A673 (cell line): ENCODE measurements at regions not wholly inside any gene's neighbourhood (a gene's known extent, or its start where the extent isn't known, plus 50 kb on each side); places are given as distances from the start of the nearest gene placed in this dataset.

Experiments
- EZH2 ChIP-seq: fragments of 200-600 bp; sonication (generic); IDR thresholded peaks from 2 replicates; pipeline ENCODE4 v1.6.1; 2017; ENCODE audit warnings: borderline replicate concordance, low read depth, mild to moderate bottlenecking, mixed read lengths, antibody characterized with exemption, low read length; ENCODE audit not compliant: poor library complexity, severe bottlenecking
- TF ChIP-seq, protein P1 (sequence below): fragments of 300-800, 200-600 bp; sonication (generic); conservative IDR thresholded peaks from 2 replicates; pipeline ENCODE4 v1.5.1; 2017; ENCODE audit warnings: low read depth, mild to moderate bottlenecking, antibody characterized with exemption, low read length, moderate library complexity, mixed read lengths

DNA sequence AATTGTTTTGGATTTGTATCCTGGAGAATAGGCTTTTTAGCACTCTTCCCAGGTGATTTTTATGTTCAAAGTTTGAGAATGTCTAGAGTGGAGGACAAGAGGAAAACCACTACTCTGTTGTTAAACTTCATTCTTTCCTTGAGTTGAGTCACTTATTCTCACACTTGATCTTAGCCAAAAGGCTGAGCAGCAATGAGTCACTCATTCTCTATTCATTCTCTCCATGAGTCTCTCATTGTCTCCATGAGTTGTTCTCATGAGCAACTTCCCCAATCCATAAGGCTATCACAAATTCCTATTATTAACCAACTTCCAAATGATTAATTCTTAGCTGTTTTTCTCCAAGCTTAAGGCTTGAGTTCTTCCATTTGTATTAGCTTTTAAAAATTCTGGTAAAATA lies 1393.3 kb downstream of the CDH8 start:
- TF ChIP-seq, protein P1, sequence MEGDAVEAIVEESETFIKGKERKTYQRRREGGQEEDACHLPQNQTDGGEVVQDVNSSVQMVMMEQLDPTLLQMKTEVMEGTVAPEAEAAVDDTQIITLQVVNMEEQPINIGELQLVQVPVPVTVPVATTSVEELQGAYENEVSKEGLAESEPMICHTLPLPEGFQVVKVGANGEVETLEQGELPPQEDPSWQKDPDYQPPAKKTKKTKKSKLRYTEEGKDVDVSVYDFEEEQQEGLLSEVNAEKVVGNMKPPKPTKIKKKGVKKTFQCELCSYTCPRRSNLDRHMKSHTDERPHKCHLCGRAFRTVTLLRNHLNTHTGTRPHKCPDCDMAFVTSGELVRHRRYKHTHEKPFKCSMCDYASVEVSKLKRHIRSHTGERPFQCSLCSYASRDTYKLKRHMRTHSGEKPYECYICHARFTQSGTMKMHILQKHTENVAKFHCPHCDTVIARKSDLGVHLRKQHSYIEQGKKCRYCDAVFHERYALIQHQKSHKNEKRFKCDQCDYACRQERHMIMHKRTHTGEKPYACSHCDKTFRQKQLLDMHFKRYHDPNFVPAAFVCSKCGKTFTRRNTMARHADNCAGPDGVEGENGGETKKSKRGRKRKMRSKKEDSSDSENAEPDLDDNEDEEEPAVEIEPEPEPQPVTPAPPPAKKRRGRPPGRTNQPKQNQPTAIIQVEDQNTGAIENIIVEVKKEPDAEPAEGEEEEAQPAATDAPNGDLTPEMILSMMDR, result no peak
- no peak for TF ChIP-seq EZH2
